ENCODE measurements at regions not wholly inside any gene's neighbourhood (a gene's known extent, or its start where the extent isn't known, plus 50 kb on each side); places are given as distances from the start of the nearest gene placed in this dataset.

DNA sequence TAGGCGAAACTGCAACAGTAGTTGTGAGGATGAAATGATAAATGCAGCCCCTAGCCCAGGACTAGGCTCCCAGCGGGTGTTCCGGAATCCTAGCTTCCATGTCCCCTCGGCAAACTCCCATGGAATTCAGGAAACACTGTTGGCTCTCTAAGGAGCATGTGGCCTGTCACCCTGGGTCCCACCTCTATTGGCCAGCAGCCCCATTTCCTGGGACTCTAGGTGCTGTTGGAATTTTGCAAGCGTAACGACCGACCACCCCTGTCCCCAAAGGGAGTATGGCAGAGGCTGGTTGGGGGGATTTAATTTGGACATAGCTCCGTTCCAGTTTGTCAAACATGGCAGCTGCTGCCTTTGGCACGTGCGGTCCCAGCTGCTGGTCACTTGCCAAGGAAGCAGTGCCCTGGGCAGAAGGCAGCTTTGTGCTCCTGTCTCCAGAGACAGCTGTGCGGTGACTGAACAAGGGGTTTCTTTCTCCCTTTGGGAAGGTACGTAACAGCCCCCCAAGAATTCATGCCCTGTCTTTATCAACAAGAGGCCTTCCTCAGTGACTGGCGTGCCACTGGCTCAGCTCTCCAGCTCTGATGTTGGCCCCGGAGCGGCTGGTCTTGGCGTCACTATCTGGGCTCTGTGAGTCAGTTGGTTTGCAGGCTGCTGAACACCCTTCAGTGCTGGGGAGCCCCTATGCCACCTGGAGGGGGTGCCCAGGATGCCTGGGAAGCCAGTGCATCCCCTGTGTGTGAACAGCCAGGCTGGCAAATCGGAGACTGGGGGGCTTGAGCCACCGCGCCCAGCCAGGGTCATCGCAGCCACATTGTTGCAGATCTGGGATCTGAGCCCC lies 235.2 kb upstream of the TNRC6C start:
- TF ChIP-seq, protein P1, sequence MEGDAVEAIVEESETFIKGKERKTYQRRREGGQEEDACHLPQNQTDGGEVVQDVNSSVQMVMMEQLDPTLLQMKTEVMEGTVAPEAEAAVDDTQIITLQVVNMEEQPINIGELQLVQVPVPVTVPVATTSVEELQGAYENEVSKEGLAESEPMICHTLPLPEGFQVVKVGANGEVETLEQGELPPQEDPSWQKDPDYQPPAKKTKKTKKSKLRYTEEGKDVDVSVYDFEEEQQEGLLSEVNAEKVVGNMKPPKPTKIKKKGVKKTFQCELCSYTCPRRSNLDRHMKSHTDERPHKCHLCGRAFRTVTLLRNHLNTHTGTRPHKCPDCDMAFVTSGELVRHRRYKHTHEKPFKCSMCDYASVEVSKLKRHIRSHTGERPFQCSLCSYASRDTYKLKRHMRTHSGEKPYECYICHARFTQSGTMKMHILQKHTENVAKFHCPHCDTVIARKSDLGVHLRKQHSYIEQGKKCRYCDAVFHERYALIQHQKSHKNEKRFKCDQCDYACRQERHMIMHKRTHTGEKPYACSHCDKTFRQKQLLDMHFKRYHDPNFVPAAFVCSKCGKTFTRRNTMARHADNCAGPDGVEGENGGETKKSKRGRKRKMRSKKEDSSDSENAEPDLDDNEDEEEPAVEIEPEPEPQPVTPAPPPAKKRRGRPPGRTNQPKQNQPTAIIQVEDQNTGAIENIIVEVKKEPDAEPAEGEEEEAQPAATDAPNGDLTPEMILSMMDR (IDR thresholded peaks at IDR 0.05; ENCODE audit: low read depth, low read length, missing input control): no peak
- no peak for TF ChIP-seq NR2F2 (IDR thresholded peaks at IDR 0.05)
- no peak for TF ChIP-seq YY1 (IDR thresholded peaks at IDR 0.05)
- no peak for TF ChIP-seq SP1 (IDR thresholded peaks at IDR 0.05)
- TF ChIP-seq, protein P2, sequence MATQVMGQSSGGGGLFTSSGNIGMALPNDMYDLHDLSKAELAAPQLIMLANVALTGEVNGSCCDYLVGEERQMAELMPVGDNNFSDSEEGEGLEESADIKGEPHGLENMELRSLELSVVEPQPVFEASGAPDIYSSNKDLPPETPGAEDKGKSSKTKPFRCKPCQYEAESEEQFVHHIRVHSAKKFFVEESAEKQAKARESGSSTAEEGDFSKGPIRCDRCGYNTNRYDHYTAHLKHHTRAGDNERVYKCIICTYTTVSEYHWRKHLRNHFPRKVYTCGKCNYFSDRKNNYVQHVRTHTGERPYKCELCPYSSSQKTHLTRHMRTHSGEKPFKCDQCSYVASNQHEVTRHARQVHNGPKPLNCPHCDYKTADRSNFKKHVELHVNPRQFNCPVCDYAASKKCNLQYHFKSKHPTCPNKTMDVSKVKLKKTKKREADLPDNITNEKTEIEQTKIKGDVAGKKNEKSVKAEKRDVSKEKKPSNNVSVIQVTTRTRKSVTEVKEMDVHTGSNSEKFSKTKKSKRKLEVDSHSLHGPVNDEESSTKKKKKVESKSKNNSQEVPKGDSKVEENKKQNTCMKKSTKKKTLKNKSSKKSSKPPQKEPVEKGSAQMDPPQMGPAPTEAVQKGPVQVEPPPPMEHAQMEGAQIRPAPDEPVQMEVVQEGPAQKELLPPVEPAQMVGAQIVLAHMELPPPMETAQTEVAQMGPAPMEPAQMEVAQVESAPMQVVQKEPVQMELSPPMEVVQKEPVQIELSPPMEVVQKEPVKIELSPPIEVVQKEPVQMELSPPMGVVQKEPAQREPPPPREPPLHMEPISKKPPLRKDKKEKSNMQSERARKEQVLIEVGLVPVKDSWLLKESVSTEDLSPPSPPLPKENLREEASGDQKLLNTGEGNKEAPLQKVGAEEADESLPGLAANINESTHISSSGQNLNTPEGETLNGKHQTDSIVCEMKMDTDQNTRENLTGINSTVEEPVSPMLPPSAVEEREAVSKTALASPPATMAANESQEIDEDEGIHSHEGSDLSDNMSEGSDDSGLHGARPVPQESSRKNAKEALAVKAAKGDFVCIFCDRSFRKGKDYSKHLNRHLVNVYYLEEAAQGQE (IDR thresholded peaks at IDR 0.05): no peak
- no peak for TF ChIP-seq TAF1 (conservative IDR thresholded peaks at IDR 0.05)
- TF ChIP-seq GABPA (IDR thresholded peaks at IDR 0.05 in 1 of 2, conservative IDR thresholded peaks at IDR 0.05 in 1 of 2): no peak
- TF ChIP-seq, protein P3, sequence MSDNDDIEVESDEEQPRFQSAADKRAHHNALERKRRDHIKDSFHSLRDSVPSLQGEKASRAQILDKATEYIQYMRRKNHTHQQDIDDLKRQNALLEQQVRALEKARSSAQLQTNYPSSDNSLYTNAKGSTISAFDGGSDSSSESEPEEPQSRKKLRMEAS (IDR thresholded peaks at IDR 0.05): no peak
- TF ChIP-seq EGR1 (IDR thresholded peaks at IDR 0.05; ENCODE audit: low read depth in 2 of 2): no peak
- TF ChIP-seq, protein P4, sequence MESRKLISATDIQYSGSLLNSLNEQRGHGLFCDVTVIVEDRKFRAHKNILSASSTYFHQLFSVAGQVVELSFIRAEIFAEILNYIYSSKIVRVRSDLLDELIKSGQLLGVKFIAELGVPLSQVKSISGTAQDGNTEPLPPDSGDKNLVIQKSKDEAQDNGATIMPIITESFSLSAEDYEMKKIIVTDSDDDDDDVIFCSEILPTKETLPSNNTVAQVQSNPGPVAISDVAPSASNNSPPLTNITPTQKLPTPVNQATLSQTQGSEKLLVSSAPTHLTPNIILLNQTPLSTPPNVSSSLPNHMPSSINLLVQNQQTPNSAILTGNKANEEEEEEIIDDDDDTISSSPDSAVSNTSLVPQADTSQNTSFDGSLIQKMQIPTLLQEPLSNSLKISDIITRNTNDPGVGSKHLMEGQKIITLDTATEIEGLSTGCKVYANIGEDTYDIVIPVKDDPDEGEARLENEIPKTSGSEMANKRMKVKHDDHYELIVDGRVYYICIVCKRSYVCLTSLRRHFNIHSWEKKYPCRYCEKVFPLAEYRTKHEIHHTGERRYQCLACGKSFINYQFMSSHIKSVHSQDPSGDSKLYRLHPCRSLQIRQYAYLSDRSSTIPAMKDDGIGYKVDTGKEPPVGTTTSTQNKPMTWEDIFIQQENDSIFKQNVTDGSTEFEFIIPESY (IDR thresholded peaks at IDR 0.05): no peak
- no peak for TF ChIP-seq HNF4A (conservative IDR thresholded peaks at IDR 0.05)
- TF ChIP-seq RXRA (IDR thresholded peaks at IDR 0.05): no peak
- TF ChIP-seq JUND (IDR thresholded peaks at IDR 0.05): no peak
- no peak for TF ChIP-seq RAD21 (IDR thresholded peaks at IDR 0.05)

All from liver (tissue), 3 donors.